ENCODE measurements at regions not wholly inside any gene's neighbourhood (a gene's known extent, or its start where the extent isn't known, plus 50 kb on each side); places are given as distances from the start of the nearest gene placed in this dataset.
"Not testable (repeated sequence)": the region's sequence is repeated elsewhere in the genome, so short reads cannot be mapped to it uniquely, and the experiment has no call there.

DNA sequence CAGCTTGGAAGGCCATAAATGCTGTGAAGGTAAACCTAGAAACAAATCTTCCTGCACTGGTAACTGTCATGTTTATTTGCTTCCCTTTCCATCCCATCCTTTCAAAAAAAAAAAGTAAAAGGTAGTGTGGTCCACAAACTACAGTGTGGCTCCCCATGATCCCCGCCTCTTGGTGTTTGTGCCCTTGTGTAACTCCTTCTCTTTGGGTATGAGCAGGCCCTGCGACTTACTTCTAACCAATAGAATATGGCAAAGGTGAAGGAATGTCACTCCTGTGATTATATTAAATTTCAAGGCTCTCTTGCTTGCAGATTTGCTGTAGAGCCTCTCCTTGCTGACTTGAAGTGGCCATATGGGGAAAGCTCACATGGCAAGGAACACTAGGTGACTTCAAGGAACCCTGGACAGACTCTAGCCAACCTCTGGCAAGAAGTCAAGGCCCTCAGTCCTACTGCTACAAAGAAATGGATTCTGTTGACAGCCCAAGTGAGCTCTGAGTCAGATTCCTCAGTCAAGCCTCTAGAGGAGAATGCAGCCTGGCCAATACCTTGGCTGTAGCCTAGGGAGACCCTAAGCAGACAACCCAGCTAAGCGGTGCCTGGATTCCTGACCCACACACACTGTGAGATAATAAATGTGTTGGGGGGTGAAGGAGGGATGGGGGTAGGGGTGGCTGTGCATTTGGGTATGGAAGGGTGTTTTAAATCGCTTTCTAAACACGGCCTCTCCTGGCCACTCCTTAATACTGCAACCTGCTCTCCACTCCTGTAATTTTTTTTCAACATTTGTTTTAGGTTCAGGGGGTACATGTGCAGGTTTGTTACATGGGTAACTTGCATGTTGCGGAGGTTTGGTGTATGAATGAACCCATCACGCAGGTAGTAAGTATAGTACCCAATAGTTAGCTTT, 115.0 kb upstream of the NBPF9 start:
- TF ChIP-seq, protein P1, sequence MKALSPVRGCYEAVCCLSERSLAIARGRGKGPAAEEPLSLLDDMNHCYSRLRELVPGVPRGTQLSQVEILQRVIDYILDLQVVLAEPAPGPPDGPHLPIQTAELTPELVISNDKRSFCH (CRISPR knock-in tag; IDR thresholded peaks at IDR 0.05), result not testable (repeated sequence)
- TF ChIP-seq, protein P1 (tag; IDR thresholded peaks at IDR 0.05), result not testable (repeated sequence)
- TF ChIP-seq ZNF75A (CRISPR knock-in tag; IDR thresholded peaks at IDR 0.05); CREM (IDR thresholded peaks at IDR 0.05; ENCODE audit: low read depth); ZBTB7A (IDR thresholded peaks at IDR 0.05; ENCODE audit: borderline replicate concordance, control insufficient read depth, low read depth, low read length): not testable (repeated sequence)
- TF ChIP-seq, protein P2, sequence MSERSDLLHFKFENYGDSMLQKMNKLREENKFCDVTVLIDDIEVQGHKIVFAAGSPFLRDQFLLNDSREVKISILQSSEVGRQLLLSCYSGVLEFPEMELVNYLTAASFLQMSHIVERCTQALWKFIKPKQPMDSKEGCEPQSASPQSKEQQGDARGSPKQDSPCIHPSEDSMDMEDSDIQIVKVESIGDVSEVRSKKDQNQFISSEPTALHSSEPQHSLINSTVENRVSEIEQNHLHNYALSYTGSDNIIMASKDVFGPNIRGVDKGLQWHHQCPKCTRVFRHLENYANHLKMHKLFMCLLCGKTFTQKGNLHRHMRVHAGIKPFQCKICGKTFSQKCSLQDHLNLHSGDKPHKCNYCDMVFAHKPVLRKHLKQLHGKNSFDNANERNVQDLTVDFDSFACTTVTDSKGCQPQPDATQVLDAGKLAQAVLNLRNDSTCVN (CRISPR knock-in tag; IDR thresholded peaks at IDR 0.05), result not testable (repeated sequence)
- TF ChIP-seq, protein P3, sequence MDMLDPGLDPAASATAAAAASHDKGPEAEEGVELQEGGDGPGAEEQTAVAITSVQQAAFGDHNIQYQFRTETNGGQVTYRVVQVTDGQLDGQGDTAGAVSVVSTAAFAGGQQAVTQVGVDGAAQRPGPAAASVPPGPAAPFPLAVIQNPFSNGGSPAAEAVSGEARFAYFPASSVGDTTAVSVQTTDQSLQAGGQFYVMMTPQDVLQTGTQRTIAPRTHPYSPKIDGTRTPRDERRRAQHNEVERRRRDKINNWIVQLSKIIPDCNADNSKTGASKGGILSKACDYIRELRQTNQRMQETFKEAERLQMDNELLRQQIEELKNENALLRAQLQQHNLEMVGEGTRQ (CRISPR knock-in tag; IDR thresholded peaks at IDR 0.05), result not testable (repeated sequence)
- TF ChIP-seq, protein P4, sequence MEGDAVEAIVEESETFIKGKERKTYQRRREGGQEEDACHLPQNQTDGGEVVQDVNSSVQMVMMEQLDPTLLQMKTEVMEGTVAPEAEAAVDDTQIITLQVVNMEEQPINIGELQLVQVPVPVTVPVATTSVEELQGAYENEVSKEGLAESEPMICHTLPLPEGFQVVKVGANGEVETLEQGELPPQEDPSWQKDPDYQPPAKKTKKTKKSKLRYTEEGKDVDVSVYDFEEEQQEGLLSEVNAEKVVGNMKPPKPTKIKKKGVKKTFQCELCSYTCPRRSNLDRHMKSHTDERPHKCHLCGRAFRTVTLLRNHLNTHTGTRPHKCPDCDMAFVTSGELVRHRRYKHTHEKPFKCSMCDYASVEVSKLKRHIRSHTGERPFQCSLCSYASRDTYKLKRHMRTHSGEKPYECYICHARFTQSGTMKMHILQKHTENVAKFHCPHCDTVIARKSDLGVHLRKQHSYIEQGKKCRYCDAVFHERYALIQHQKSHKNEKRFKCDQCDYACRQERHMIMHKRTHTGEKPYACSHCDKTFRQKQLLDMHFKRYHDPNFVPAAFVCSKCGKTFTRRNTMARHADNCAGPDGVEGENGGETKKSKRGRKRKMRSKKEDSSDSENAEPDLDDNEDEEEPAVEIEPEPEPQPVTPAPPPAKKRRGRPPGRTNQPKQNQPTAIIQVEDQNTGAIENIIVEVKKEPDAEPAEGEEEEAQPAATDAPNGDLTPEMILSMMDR (IDR thresholded peaks at IDR 0.05 in 2 of 3, conservative IDR thresholded peaks at IDR 0.05 in 1 of 3; ENCODE audit: insufficient read depth in 2 of 3, low read depth in 1 of 3, low read length in 3 of 3), result not testable (repeated sequence)

Data from K562 (cell line).